Hepatocyte (in vitro differentiated cells): ENCODE measurements at regions not wholly inside any gene's neighbourhood (a gene's known extent, or its start where the extent isn't known, plus 50 kb on each side); places are given as distances from the start of the nearest gene placed in this dataset.

Source experiments
- EZH2 ChIP-seq: fragments of 200-600 bp; sonication (generic); IDR thresholded peaks from 2 replicates; pipeline ENCODE4 v1.6.1; 2016; ENCODE audit warnings: antibody characterized with exemption, mild to moderate bottlenecking, borderline replicate concordance
- TF ChIP-seq, protein P1 (sequence below): fragments of 200-600 bp; sonication (generic); IDR thresholded peaks from 2 replicates; pipeline ENCODE4 v1.5.1; 2016; ENCODE audit warnings: antibody characterized with exemption, mild to moderate bottlenecking; ENCODE audit not compliant: poor library complexity

DNA sequence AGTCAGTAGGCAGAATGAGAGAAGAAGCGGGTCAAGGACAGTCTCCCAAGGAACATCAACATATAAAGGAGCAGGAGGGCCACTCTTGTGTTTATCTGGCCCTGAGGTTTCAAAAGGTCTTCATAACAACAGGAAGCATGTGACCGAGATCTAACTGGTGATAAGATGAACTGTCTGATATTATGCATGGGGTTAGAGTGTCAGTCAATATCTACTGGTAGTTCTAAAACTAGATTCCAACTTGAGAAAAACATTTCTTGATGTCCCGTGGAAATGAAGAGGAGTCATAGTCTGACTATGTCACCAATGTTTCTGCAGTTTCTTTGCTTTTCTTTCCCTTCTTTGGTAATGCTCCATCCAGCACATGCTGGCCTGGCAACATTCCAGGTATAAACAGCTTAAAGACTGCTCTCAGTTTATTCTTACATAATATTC is 77.5 kb upstream of the ITPRID2 start:
- TF ChIP-seq, protein P1, sequence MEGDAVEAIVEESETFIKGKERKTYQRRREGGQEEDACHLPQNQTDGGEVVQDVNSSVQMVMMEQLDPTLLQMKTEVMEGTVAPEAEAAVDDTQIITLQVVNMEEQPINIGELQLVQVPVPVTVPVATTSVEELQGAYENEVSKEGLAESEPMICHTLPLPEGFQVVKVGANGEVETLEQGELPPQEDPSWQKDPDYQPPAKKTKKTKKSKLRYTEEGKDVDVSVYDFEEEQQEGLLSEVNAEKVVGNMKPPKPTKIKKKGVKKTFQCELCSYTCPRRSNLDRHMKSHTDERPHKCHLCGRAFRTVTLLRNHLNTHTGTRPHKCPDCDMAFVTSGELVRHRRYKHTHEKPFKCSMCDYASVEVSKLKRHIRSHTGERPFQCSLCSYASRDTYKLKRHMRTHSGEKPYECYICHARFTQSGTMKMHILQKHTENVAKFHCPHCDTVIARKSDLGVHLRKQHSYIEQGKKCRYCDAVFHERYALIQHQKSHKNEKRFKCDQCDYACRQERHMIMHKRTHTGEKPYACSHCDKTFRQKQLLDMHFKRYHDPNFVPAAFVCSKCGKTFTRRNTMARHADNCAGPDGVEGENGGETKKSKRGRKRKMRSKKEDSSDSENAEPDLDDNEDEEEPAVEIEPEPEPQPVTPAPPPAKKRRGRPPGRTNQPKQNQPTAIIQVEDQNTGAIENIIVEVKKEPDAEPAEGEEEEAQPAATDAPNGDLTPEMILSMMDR = no peak
- no peak for TF ChIP-seq EZH2
